Fibroblast of lung (primary cell): ENCODE measurements at regions not wholly inside any gene's neighbourhood (a gene's known extent, or its start where the extent isn't known, plus 50 kb on each side); places are given as distances from the start of the nearest gene placed in this dataset.
"Not testable (repeated sequence)": the region's sequence is repeated elsewhere in the genome, so short reads cannot be mapped to it uniquely, and the experiment has no call there.

Experiments
- DNase-seq, 2 donors: peaks; one replicate each; pipeline versions ENCODE4 v3.0.0 to v3.0.0-alpha.2; 2010; ENCODE audit warnings: low read depth in 2 of 2
- H2AFZ ChIP-seq: 2 replicates; pipeline ENCODE4 v1.5.1; 2012; ENCODE audit warnings: low read length, control low read depth, inconsistent platforms
- H3K27ac ChIP-seq: 2 replicates; pipeline ENCODE4 v1.5.1; 2011; ENCODE audit warnings: low read length, control low read depth; ENCODE audit not compliant: insufficient read depth
- H3K27me3 ChIP-seq: 2 replicates; pipeline ENCODE4 v1.5.1; 2011; ENCODE audit warnings: mild to moderate bottlenecking, low read length; ENCODE audit not compliant: control insufficient read depth, insufficient read depth
- H3K36me3 ChIP-seq: 2 replicates; pipeline ENCODE4 v1.5.1; 2011; ENCODE audit warnings: low read length; ENCODE audit not compliant: control insufficient read depth, insufficient read depth
- H3K4me1 ChIP-seq: 2 replicates; pipeline ENCODE4 v1.5.1; 2011; ENCODE audit warnings: low read length; ENCODE audit not compliant: control insufficient read depth, insufficient read depth; ENCODE audit errors: extremely low read depth
- H3K4me2 ChIP-seq: 2 replicates; pipeline ENCODE4 v1.5.1; 2011; ENCODE audit warnings: low read length, control low read depth; ENCODE audit not compliant: insufficient read depth; ENCODE audit errors: extremely low read depth
- H3K4me3 ChIP-seq, 4 experiments: fragments of 200-600 bp in 1 of 4; sonication (generic) in 1 of 4; replicated peaks in 1 of 4; 2 replicates each; pipeline ENCODE4 v1.5.1; 2011 to 2016; ENCODE audit warnings: low read length in 4 of 4, low read depth in 3 of 4, mild to moderate bottlenecking in 3 of 4, control low read depth in 2 of 4, inconsistent platforms in 1 of 4, mixed read lengths in 1 of 4; ENCODE audit not compliant: insufficient read depth in 1 of 4; ENCODE audit errors: control extremely low read depth in 1 of 4
- H3K79me2 ChIP-seq: 2 replicates; pipeline ENCODE4 v1.5.1; 2012; ENCODE audit warnings: mild to moderate bottlenecking, low read length, inconsistent platforms; ENCODE audit not compliant: control insufficient read depth, insufficient read depth
- H3K9ac ChIP-seq: 2 replicates; pipeline ENCODE4 v1.5.1; 2011; ENCODE audit warnings: mild to moderate bottlenecking, low read length, control low read depth; ENCODE audit not compliant: insufficient read depth
- H3K9me3 ChIP-seq: 2 replicates; pipeline ENCODE4 v1.5.1; 2012; ENCODE audit warnings: low read depth, low read length; ENCODE audit not compliant: control insufficient read depth, insufficient read depth
- H4K20me1 ChIP-seq: 2 replicates; pipeline ENCODE4 v1.5.1; 2011; ENCODE audit warnings: low read length; ENCODE audit not compliant: control insufficient read depth, insufficient read depth; ENCODE audit errors: extremely low read depth
- EZH2 ChIP-seq: IDR thresholded peaks from 2 replicates; pipeline ENCODE4 v1.5.1; 2012; ENCODE audit warnings: low read length, control low read depth, mild to moderate bottlenecking; ENCODE audit errors: missing control alignments
- TF ChIP-seq, protein P1 (sequence below), 2 donors: IDR thresholded peaks in 1 of 2; conservative IDR thresholded peaks in 1 of 2; 1 replicate in 1 of 2; 2 replicates in 1 of 2; pipeline ENCODE4 v1.5.1; 2011 to 2012; ENCODE audit warnings: low read length in 2 of 2, control low read depth in 1 of 2, inconsistent platforms in 1 of 2, low read depth in 1 of 2, mild to moderate bottlenecking in 1 of 2

DNA sequence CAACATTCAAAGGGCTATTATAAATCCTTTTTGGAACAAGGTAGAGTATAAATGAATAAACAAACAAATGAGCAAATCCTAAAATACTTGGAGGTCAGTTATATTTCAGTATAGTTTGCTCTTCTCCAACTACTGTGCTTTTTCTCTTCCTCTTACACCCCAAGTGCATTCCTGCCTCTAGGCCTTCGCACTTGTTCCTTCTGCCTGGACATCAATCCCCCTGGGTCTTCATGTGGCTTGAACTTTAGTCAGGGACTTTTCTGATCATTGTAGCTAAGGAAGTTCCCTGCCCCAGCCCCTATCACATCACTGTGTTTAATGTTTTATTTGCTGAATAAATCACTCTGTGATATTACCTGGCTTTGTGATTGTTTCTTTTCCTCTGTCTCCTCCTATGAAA lies 418.2 kb upstream of the HNRNPA3 start:
- Histone ChIP-seq H3K27me3 (no peaks in the 10 kb centered on the region), H4K20me1 (no peaks in the 10 kb centered on the region), H3K4me2 (no peak overlapping the region), H3K9ac (no peak overlapping the region), H3K9me3 (no peaks in the 10 kb centered on the region), H3K27ac (no peak overlapping the region), H2AFZ (no peak overlapping the region), H3K4me3 (no peak overlapping the region), H3K36me3 (no peaks in the 10 kb centered on the region), H3K79me2 (no peaks in the 10 kb centered on the region), H3K4me1 (no peaks in the 10 kb centered on the region)
- DNase-seq: no peak
- TF ChIP-seq, protein P1, sequence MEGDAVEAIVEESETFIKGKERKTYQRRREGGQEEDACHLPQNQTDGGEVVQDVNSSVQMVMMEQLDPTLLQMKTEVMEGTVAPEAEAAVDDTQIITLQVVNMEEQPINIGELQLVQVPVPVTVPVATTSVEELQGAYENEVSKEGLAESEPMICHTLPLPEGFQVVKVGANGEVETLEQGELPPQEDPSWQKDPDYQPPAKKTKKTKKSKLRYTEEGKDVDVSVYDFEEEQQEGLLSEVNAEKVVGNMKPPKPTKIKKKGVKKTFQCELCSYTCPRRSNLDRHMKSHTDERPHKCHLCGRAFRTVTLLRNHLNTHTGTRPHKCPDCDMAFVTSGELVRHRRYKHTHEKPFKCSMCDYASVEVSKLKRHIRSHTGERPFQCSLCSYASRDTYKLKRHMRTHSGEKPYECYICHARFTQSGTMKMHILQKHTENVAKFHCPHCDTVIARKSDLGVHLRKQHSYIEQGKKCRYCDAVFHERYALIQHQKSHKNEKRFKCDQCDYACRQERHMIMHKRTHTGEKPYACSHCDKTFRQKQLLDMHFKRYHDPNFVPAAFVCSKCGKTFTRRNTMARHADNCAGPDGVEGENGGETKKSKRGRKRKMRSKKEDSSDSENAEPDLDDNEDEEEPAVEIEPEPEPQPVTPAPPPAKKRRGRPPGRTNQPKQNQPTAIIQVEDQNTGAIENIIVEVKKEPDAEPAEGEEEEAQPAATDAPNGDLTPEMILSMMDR (conservative IDR thresholded peaks at IDR 0.05 in 1 of 2, IDR thresholded peaks at IDR 0.05 in 1 of 2; ENCODE audit: low read depth in 1 of 2, low read length in 2 of 2): no peak
- TF ChIP-seq EZH2: no peak

DNA sequence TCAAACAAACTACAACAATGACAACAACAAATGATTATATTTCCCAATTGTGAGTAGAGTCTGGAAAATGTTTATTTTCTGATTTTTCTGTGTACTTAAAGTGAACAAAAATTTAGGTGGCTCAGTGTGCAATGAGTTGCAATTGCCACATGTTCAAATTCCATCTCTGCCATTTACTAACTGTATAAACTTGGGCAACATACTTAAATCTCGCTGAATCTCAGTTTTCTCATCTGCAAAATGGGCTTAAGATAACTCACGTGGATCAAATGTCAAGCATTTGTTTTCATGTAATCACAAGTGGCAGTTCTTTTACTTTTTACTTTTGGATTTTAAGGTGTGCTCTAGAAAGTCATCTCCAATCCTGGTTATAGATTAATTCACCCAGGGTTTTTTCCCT lies 416.8 kb upstream of the HNRNPA3 start:
- Histone ChIP-seq H3K27ac (no peak overlapping the region), H3K79me2 (no peaks in the 10 kb centered on the region), H2AFZ (no peak overlapping the region), H3K27me3 (no peaks in the 10 kb centered on the region), H3K4me2 (no peak overlapping the region), H3K9me3 (no peaks in the 10 kb centered on the region), H3K4me3 (no peak overlapping the region), H3K36me3 (no peaks in the 10 kb centered on the region), H3K9ac (no peak overlapping the region), H4K20me1 (no peaks in the 10 kb centered on the region), H3K4me1 (no peaks in the 10 kb centered on the region)
- DNase-seq: no peak
- TF ChIP-seq, protein P1 (conservative IDR thresholded peaks at IDR 0.05 in 1 of 2, IDR thresholded peaks at IDR 0.05 in 1 of 2; ENCODE audit: low read depth in 1 of 2, low read length in 2 of 2): no peak
- TF ChIP-seq EZH2: no peak

DNA sequence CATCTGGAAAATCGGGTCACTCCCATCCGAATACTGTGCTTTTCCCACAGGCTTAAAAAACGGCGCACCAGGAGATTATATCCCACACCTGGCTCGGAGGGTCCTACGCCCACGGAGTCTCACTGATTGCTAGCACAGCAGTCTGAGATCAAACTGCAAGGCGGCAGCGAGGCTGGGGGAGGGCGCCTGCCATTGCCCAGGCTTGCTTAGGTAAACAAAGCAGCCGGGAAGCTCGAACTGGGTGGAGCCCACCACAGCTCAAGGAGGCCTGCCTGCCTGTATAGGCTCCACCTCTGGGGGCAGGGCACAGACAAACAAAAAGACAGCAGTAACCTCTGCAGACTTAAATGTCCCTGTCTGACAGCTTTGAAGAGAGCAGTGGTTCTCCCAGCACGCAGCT lies 415.9 kb upstream of the HNRNPA3 start:
- H3K4me1 ChIP-seq, H3K79me2 ChIP-seq, H3K4me2 ChIP-seq, H3K9ac ChIP-seq, H3K27ac ChIP-seq, H3K4me3 ChIP-seq, H3K27me3 ChIP-seq, H3K9me3 ChIP-seq, DNase-seq, H3K36me3 ChIP-seq, H2AFZ ChIP-seq, H4K20me1 ChIP-seq: not testable (repeated sequence)

DNA sequence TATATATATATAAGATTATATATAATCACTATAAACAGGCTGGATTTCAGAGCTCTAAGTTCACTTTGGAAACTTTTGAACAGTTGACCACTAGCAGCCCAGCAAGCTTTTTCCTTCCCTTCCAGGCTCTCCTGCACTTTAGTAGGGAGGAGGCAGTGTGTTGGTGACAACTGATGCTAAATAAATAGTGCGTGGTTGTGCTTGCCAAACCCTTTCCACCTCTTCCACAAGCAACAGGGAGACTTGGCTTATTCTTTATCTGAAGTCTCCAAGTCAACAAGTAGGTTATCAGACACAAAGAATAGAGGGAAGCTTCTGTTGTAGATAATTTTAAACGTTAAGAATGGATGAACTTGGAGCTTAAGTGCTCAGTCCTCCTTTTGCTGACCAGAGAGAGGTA lies 408.2 kb upstream of the HNRNPA3 start:
- H3K36me3 ChIP-seq: no peaks in the 10 kb centered on the region
- H3K4me2 ChIP-seq: no peak overlapping the region
- H3K4me3 ChIP-seq: no peak overlapping the region
- H3K27ac ChIP-seq: no peak overlapping the region
- no peaks in the 10 kb centered on the region for H3K4me1 ChIP-seq
- H3K79me2 ChIP-seq: no peaks in the 10 kb centered on the region
- H3K27me3 ChIP-seq: no peaks in the 10 kb centered on the region
- no peaks in the 10 kb centered on the region for H3K9me3 ChIP-seq
- no peaks in the 10 kb centered on the region for H4K20me1 ChIP-seq
- no peak for DNase-seq
- H2AFZ ChIP-seq: no peak overlapping the region
- H3K9ac ChIP-seq: no peak overlapping the region
- no peak for TF ChIP-seq EZH2
- TF ChIP-seq, protein P1 (conservative IDR thresholded peaks at IDR 0.05 in 1 of 2, IDR thresholded peaks at IDR 0.05 in 1 of 2; ENCODE audit: low read depth in 1 of 2, low read length in 2 of 2): no peak
